Stimulated activated CD4-positive, alpha-beta T cell treated with anti-CD3 and anti-CD28 coated beads, Interleukin-2, amount 100 ng/mL, for 24 hours (primary cell): ENCODE measurements at regions not wholly inside any gene's neighbourhood (a gene's known extent, or its start where the extent isn't known, plus 50 kb on each side); places are given as distances from the start of the nearest gene placed in this dataset.
"Not testable (repeated sequence)": the region's sequence is repeated elsewhere in the genome, so short reads cannot be mapped to it uniquely, and the experiment has no call there.

Experiments
- DNase-seq, 2 donors: peaks; one replicate each; pipeline ENCODE4 v3.0.0-alpha.2; 2020

DNA sequence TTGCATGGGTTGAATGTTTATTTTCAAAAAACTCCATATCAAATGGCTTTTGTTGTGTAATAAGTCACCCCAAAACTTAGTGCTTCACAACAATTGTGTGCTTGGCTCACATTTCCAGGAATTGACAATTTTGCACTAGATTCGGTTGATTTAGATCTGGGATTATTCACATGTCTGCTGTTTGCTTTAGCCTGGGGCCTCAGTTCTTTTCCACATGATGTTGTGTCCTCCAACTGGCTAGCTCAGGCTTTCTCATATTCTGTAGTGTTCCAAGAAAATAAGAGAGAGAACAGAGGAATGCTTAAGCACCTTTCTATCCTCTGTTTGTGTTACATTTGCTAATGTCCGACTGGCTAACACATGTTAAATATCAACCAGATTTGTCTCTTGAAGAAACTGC is 281.5 kb upstream of the ADGRL4 start:
- DNase-seq: no peak

DNA sequence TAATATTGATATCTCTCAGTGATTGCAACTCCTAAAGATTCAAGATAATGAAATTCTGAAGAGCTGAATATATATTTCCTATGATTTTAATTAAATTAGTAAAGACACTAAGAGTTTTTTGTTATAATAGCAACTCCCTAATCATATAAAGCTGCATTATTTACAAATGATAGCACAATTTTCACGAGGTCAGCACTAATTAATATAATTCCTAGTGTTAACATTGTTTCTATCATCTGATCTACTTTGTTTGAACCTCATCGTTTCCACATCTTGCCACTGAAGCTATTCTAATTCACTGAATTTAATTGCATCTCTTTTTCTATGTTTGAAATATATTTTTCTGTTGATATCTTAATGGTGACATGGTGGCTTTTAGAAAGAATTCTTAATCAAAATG is 279.1 kb upstream of the ADGRL4 start:
- DNase-seq: no peak

DNA sequence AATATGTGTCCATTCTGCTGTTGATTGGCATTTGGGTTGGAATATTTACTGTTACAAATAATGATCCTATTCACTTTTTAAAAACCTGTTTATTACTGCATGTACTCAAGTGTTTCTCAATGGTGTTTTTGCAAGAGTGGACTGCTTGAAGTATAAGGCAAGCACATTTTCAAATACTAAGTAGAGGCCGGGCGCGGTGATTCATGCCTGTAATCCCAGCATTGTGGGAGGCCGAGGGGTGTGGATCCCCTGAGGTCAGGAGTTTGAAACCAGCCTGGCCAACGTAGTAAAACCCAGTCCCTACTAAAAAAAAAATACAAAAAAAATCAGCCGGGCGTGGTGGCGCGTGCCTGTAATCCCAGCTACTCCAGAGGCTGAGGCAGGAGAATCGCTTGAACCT is 276.9 kb upstream of the ADGRL4 start:
- DNase-seq: no peak

DNA sequence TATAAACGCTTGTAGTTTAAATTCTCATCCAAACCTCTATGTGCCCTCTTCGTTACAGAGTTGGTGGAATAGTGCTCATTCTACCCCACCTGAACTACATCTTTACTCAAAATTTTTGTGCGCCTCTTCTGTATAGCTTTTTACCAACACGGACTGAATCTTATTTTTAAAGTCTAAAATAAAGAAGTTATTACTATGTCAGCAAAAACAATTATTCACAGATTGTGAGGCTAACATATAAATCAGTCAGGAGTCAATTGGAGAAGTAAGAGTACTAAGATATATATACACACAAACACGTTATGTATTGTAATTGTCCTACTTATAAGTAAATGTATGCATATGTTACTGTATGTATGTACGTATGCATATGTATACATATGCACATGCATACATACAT is 274.9 kb upstream of the ADGRL4 start:
- DNase-seq: no peak

DNA sequence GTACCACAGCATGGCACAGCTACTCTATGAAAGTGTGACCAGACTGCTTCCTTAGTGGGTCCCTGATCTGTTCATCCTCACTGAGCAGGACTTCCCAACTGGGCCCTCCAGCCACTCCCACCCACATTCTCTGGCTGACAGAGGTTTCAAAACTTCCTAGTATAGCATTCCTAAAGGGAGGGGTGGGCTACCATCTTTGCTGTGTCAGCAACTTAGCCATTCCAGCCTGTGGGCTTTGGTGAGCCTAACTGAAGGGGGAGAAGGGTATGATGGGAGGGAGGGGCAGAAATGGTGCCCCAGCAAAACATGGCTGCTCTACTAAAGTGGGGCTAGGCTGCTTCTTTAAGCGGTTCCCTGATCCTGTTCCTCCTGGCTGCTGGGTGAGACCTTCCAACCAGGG is 265.2 kb upstream of the ADGRL4 start:
- DNase-seq: no peak

DNA sequence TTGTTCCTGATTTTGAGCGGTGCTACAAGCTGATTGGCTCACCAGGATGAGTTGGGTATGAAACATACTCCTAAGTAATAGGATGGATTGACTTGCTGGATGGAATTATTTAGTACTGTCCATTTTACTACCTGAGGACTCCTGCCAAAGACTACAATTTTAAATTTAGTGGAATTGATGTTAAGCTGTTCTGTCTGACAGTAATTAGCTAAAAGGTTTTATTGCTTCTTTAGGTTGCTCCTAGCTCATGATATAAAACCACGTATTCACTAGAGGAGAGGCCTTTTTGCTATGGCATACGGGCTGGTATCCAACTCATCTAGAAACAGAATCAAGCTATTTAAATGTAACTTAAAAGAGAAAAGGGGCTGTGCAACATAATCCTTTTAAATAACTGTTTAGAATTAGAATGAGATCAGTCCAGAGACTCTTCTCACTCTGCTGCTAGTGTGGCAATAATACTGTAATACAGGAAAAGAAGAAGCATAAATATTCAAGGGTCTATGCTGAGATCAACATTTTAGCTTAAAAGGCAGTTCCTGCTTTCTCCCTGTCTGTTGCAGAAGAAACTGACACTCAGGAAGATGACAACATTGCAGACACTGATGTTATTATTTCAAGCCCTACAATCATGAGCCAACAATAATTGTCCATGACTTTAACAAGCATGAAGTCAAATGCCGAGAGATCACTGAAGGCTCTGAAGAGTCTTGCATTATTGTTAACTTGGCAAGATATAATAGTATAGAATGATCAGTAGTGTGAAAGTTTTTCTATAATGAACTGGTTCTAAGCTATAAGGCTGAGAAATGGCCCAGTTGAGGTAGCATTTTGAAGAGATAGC is 258.7 kb upstream of the ADGRL4 start:
- DNase-seq: no peak

DNA sequence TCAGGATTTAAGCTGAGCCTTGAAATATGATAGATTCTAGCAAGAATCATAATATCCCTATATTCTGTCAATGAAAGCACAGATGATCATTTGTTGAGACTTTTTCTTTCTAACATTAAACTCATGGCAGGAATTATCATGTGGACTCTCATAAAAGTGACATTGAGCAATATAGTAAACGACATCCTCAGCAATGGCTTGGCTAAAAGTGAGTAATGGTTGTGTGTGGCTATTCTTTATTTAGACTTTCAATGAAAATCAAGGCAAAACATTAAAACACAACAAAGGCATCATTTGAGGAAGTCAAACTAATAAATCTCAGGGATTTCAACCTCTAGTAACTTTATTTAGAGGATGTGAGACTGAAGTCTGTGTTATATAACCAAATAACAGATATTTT is 257.8 kb upstream of the ADGRL4 start:
- DNase-seq: no peak

DNA sequence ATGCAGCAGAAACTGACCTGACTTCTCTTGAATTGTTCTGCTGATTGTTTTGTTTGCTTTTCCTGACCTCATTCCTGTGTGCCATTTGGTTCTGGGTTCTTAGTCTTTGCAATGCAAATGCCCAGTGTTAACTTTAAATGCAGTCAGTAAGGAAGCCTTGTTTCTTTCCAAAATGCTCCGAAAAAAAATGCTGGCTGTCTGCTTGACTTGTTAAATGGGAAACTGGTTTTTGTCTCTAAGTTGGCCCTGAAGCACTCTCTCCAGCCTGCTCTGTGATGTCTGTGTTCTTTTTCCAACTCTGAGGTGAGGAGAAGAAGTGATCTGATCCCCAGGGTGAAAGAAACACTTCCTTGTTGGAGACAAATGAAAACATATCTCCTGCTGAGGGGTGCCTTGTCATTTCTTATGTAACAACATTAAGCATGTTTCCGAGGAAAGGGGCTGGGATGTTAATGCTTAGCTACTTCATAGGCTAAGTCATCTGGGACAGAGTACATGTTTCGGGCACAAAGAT is 256.3 kb upstream of the ADGRL4 start:
- no peak for DNase-seq

DNA sequence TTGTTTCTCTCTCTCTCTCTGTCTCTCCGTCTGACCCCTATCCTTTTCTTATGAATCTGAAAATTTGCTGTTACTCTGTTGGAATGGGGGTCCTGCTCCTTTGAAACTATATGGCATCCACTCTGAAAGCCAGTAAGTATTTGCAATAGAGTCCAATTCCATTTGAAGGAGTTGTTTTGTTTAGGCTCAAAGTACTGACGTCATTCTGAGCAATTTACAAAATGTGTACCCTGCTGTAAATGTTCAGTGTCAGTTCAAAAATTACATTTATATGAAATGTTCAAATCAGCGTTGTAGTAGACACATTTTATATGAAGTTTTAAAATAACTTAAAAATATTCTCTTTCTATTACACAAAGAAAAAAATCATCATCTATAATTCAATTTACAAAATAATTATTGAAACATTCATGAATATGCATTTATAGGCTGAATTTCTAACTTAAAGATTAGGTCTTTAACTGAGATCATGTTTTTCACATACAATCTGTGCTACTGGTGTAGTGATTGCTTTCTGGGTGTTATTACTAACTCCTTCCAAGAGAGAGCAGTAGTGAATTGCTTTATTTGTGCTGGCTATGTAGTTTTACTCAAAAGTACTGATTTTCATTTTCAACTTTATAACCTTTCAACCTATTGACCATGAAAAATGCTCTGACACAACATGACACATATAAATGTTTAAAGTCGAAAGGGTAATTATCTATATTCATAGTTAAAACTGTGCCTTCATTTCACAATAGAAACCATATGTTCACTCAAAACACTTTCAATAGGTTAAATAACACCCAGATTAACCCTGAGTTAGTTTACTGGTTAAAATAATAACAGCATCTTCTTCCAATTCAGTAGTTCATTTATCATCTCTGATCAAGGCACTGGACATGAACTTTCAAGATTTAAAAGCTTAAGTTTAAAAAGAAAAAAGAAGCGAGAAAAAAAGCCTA is 253.1 kb upstream of the ADGRL4 start:
- DNase-seq: no peak

DNA sequence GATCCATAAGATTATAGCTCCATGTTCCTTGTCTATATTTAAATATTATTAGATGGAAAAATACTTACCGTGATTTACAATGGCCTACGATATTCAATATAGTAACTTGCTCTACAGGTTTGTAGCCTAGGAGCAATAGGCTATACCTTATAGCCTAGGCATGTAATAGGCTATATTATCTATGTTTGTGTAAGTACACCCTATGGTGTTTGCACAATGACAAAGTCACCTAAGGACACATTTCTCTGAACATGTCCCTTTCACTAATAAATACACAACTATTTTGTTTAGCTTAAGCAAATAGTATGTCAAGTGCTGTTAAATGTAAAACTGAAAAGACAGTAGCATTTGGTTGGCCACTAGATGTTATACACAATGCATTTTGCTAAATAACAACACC is 248.9 kb upstream of the ADGRL4 start:
- no peak for DNase-seq

DNA sequence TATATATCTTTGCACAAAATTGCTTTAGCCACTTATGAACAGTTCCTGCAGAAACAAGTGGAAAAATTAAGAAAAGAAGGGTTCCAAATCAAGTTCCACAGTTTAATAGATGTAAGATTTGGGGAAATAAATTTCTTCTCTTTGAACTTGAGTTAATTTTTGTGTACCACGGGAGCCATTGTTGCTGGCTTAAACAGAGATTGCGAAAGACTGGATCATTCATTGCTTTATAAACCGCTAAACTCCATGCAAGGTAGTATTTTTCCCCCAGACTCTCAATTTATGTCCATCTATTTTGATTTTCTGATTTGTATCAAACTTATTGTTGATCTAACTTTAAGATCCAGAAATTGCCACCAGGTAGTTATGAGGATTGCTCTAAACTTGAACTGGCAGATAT is 246.1 kb upstream of the ADGRL4 start:
- DNase-seq: no peak

DNA sequence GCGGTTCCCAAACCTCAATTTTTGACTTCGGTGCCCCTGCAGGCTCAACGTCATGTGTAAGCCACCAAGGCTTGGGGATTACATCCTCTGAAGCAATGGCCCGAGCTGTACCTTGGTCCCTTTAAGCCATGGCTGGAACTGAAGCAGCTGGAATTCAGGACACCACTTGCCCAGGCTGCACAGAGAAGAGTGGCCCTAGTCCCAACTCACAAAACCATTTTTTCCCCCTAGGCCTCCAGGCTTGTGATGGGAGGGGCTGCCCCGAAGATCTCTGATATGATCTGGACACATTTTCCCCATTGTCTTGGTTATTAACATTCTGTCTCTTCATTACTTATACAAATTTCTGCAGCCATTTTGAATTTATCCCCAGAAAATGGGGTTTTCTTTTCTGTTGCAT is 233.3 kb upstream of the ADGRL4 start:
- DNase-seq: no peak

DNA sequence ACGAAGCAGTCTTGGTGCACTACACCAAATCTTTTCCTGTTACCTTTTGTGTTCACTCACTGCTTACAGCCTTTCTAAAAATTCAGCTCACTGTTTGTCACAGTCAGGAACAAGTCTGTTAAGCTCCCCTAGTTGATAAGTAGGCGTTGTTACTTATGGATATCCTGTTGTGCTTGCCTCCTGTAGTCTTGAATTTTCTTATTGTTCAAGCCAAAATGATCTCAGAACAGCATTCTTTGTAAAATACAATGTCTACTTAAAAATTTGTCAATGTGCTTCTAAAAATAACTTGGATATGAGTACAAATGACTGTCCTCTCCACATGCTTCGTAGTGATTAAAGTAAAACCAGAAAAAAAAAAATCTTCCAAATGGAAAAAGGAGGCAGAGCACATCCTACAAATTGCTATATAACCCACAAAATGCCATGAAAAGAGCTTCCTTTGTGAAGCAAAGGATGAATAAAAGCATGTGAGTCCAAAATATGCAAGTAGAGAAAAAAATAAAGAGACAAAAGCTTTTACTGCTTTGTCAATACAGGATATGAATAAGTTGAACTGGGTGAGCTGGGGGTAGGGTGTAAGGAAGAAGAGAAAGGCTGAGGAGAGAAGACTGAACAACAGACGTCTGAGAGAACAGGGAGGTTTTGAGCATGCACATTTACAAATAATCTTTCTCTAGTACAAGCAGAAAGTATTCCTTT is 228.9 kb upstream of the ADGRL4 start:
- DNase-seq: no peak

DNA sequence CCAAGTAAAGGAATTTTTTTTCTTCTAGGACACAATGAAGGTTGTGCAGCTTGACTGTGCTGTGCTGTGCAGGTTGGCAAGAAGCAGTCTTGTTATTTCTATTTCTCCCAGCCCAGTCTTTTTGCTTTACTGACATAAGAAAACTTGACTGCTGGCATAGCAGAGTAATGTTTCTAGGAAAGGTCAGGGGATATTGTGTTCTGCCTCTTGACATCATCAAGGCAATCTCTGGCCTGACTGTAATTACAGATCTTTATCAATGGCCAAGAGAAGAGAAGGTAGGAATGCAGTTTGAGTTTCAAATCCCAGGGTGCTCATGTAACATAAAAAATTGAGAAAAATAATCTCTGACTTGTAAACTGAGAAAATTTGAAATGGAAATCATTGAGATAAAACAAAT is 226.3 kb upstream of the ADGRL4 start:
- DNase-seq: no peak

DNA sequence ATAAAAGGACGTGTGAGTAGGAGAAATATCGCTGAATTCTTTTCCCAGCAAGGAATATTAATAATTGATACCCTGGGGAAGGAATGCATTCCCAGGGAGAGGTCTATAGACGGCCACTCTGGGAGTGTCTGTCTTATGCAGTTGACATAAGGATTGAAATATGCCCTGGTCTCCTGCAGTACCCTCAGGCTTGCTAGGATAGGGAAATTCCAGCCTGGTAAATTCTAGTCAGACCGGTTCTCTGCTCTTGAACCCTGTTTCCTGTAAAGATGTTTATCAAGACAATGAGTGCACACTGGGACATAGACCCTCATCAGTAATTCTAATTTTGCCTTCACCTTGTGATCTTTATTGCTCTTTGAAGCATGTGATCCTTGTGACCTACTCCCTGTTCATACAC is 224.2 kb upstream of the ADGRL4 start:
- not testable (repeated sequence) for DNase-seq

DNA sequence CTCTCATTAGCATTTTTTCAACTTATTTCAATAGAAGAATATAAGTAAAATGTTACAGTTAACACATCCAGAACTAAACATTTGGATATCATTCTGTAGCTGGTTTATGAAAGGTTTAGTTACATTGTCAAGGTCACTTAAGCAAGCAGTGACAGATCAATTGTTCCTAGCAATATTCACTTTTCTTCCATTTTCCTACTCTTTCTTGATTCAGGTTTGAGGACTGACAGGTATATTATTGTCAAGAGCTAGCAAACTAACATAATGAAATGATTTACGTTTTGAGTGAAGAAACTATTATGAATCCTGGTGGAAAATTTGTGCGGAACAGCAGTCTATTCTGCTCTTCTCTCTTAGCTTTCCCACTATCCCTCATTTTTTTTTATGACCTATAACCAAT is 220.4 kb upstream of the ADGRL4 start:
- no peak for DNase-seq

DNA sequence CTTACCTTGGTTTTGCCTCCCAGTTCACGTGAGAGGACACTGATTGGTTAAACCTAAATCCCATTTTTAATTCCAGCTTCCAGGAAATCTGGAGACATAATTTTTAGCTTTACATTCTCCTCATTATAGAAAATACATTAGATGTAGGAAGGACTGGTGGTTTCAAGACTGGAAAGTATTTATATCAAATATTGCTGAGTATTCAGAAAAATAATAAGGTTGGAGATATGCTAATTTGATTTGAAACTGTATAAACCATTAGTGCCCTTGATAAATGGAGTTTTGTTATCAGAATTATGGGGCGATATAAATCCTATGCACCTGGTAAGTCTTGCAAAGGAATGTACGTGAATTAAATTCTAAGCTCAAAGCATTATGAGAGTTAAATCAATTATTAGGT is 218.0 kb upstream of the ADGRL4 start:
- DNase-seq: no peak

DNA sequence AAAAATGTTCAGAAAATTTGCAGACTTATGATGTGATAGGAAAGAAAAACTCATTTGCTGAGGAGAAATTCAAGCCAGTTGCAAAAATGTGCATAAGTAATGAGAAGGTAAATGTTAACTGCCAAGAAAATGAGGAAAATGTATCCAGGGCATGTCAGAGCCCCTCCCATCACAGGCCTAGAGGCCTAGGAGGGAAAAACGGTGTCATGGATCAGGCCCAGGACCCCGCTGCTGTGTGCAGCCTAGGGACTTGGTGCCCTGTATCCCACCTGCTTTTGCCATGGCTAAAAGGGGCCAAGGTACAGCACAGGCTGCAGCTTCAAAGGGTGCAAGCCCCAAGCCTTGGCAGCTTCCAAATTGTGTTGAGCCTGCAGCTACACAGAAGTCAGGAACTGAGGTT is 214.0 kb upstream of the ADGRL4 start:
- DNase-seq: no peak

DNA sequence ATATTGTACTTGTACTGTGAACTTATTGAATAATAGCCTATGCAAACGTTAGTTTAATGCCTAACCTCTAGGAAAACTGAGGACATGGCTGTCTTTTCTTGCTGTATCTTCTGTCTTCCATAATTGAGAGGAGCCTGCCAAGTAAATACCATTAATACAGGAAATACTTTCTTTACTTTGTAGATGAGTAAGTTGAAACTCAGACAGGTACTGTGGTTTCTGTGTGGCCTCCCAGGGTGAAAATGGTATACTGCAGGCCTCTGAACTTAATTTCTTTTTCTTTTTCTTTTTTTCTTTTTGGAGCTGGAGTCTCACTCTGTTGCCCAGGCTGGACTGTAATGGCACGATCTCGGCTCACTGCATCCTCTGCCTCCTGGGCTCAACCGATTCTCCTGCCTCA is 208.8 kb upstream of the ADGRL4 start:
- DNase-seq: no peak

DNA sequence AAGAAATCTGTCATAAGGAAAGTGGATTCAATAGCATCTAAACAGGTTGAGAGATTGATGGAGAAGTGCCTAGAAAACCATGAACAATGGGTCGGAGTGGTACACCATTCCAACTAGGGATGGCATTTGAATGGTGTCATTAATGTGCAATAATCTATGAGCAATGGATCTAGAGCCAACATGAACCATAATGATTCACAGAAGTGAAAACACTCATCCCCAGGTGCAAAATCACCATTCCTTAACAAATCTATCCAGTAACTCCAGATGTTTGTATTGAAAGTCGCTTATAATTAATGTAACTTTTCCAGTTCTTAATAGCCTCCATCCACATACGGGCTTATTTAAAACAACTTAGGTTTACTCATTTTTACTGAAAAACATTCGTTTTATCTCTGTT is 201.3 kb upstream of the ADGRL4 start:
- DNase-seq: no peak

DNA sequence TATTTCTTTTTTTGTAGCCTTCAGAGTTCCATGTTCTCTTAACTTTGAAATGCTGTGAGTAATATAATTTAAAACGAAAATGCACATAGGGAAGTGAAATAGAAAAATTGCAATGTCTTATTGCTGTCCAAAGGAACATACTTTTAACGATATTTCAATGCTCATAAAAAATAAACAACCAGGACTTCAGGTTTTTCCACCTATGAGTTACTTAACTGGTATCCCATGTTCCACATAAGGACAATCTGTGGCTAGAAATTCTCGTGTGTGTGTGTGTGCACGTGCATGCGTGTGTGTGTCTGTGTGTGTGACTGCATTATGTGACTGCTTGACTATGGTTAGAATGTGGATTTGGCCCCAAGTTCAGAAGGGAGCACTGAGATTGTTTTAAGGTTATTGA is 200.8 kb upstream of the ADGRL4 start:
- no peak for DNase-seq

DNA sequence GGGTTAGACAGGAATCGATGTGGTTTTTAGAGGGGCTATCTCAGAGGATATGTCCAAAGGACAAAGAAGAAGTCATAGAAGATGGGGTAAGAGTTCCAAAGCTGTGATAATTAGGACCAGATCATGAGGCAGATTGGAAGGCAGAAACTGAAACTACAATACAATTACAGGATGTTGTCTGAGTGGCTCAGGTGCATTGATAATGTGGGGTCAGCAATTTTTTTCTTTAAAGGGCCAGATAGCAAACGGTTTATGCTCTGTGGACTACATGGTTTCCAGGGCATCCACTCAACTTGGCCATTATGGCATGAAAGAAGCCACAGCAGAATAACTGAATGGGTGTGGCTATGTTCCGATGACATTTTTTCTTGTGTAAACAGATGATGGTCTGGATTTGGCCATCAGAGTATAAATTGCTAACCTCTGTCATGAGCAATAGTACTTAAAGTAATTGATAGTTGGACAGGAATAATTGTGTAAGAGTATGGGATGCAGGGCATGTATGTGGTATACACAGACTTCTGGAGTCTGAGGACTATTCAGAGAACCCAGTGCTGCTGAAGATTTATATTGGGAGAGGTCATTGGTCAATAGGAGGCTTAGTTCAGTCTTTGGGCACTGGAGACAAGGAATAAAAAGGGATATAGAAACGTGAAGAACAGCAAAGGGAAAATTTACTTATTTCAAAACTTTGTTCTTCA is 198.4 kb upstream of the ADGRL4 start:
- DNase-seq: no peak

DNA sequence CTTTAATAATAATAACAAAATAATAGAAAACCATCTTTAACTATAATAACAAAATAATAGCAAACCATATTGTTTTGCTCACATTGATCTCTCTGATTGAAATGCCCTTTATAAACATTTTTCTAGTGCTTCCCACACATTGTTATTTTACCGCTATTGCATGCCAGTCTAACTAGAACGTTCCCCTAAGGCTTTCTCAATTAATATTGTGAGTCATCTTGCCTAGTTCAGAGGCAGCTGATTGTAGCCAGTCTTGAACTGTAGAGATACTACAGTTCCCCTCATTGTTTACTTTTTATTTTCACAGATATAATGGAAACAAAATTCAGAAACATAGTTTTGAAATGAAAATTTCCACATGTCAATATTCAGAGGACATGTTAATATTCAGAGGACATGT is 192.3 kb upstream of the ADGRL4 start:
- DNase-seq: no peak
